ENCODE measurements at regions not wholly inside any gene's neighbourhood (a gene's known extent, or its start where the extent isn't known, plus 50 kb on each side); places are given as distances from the start of the nearest gene placed in this dataset.

DNA sequence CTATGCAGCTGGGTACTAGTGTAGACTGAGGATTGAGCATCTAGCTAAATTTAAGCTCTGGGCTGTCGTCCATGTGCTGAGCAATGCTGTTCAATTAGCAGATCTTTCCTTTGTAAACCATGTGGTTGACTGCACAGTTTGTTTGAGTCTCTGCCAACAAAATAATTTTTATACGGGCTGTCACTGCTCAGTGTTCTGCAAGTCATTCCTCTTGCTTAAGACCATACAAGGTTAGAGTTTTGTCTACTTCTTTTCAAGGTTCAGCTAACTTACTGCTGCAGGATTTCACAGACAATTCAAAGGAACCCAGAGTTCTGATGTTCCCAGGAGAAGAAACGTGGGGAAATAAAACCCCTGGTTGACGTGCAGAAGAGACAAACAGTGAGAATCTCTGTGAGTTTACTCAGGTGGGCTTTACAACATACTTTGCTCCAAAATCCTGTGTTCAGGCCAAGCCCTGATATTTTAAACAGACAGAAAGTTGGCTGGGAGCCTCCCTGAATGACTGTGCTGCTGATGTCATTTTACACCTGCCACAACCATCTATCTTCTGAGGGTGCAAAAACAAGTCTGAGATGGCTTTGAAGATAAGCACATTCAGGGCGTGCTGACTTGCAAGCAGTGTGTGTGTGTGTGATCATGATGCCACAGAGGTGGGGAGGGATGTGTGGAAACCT lies 177.1 kb upstream of the SVIL start:
- TF ChIP-seq, protein P1, sequence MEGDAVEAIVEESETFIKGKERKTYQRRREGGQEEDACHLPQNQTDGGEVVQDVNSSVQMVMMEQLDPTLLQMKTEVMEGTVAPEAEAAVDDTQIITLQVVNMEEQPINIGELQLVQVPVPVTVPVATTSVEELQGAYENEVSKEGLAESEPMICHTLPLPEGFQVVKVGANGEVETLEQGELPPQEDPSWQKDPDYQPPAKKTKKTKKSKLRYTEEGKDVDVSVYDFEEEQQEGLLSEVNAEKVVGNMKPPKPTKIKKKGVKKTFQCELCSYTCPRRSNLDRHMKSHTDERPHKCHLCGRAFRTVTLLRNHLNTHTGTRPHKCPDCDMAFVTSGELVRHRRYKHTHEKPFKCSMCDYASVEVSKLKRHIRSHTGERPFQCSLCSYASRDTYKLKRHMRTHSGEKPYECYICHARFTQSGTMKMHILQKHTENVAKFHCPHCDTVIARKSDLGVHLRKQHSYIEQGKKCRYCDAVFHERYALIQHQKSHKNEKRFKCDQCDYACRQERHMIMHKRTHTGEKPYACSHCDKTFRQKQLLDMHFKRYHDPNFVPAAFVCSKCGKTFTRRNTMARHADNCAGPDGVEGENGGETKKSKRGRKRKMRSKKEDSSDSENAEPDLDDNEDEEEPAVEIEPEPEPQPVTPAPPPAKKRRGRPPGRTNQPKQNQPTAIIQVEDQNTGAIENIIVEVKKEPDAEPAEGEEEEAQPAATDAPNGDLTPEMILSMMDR (conservative IDR thresholded peaks at IDR 0.05; ENCODE audit: low read depth, low read length), result no peak
- TF ChIP-seq EZH2 (IDR thresholded peaks at IDR 0.05; ENCODE audit: low read length, unreplicated experiment) (no peak), EZH2phosphoT487 (IDR thresholded peaks at IDR 0.05; ENCODE audit: borderline replicate concordance, low read length) (no peak)
